Motor neuron (in vitro differentiated cells): ENCODE measurements at regions not wholly inside any gene's neighbourhood (a gene's known extent, or its start where the extent isn't known, plus 50 kb on each side); places are given as distances from the start of the nearest gene placed in this dataset.
"Not testable (repeated sequence)": the region's sequence is repeated elsewhere in the genome, so short reads cannot be mapped to it uniquely, and the experiment has no call there.

Source experiments
- ATAC-seq, 8 experiments: fragments of 200-7000 bp; cut with Tn5 transposase; replicated peaks in 6 of 8; 2 replicates each; pipeline ENCODE4 v1.8.0; 2021; ENCODE audit warnings: mild to moderate bottlenecking in 8 of 8, moderate library complexity in 8 of 8
- H3K27ac ChIP-seq, 2 donors: fragments of 250-450 bp; sonication (Bioruptor Pico); 2 replicates each; pipeline ENCODE4 v1.9.0; 2021; ENCODE audit warnings: antibody characterized with exemption in 2 of 2, mild to moderate bottlenecking in 2 of 2, moderate library complexity in 1 of 2
- H3K4me1 ChIP-seq, 2 donors: fragments of 250-450 bp; sonication (Bioruptor Pico); replicated peaks in 1 of 2; 2 replicates each; pipeline ENCODE4 v1.6.1; 2021; ENCODE audit warnings: antibody characterized with exemption in 2 of 2, mild to moderate bottlenecking in 2 of 2, moderate library complexity in 1 of 2
- H3K4me3 ChIP-seq, 5 donors: fragments of 250-450 bp; sonication (Bioruptor Pico); 2 replicates each; pipeline ENCODE4 v1.9.0; 2021; ENCODE audit warnings: antibody characterized with exemption in 5 of 5, mild to moderate bottlenecking in 5 of 5, moderate library complexity in 4 of 5
- WGBS, 10 experiments: fragments of 450-650 bp; shearing (Covaris generic); methylation state at CpG; one replicate each; pipeline ENCODE4 v1.0.0; 2022; 5-methylcytosine and 5-hydroxymethylcytosine counted together
- in situ Hi-C, 9 experiments: fragments of 400-800 bp; cut with MboI; loops; one replicate each; pipeline ENCODE4 v1.15.0; 2021; ENCODE audit warnings: low sequenced_read_pairs in 9 of 9, low pct_unique_long_range_greater_than_20kb in 2 of 9; ENCODE audit not compliant: unreplicated experiment in 9 of 9

DNA sequence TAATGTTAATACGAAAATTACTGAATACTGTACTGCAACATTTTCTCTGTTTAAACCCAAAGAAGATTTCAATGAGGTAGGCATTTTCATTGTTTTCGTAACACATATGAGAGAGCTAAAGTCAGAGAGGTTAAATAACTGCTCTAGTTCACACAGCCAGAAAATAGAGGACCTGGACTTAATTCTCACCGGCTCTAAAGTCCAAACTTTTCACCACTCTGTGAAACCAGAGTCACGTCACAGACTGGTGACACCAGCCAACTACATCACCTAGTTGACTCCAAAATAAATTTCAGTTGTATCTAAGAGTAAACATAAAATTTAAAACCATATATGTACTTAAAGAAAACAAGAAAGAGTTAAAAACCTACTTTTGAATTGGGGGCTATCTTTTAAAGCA is 146.7 kb downstream of the FCRL5 start:
- 0 to 100% (median 93%) methylated on average over 1 to 4 of the region's 4 CpGs; no CpG with 5 or more reads in 2 of the 10 experiments for WGBS, 10 experiments
- in situ Hi-C loops: no loop called here
- no peak overlapping the region for H3K27ac ChIP-seq
- no peak overlapping the region for H3K4me3 ChIP-seq
- H3K4me1 ChIP-seq: no peaks in the 10 kb centered on the region
- ATAC-seq: no peak

DNA sequence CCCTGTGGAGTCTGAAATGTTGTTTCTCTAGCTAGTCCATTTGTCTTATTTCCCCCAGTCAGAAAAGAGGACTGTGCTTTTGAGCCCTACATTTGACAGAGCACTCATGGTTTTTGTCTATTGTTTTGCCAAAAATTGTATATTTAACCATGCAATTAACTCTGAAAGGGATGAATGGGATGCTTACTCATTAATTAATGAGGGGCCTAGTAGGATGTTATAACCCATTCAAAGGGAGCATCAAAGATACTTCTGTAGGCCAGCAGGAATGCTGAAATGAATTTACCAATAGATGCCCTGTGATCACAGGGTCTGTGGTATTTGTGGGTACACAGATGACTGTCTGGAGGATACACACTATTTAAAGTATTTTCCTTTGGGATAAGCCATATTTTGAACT is 147.7 kb downstream of the FCRL5 start:
- in situ Hi-C loops: no loop called here
- no peaks in the 10 kb centered on the region for H3K4me1 ChIP-seq
- H3K4me3 ChIP-seq: no peak overlapping the region
- H3K27ac ChIP-seq: no peak overlapping the region
- ATAC-seq: no peak

DNA sequence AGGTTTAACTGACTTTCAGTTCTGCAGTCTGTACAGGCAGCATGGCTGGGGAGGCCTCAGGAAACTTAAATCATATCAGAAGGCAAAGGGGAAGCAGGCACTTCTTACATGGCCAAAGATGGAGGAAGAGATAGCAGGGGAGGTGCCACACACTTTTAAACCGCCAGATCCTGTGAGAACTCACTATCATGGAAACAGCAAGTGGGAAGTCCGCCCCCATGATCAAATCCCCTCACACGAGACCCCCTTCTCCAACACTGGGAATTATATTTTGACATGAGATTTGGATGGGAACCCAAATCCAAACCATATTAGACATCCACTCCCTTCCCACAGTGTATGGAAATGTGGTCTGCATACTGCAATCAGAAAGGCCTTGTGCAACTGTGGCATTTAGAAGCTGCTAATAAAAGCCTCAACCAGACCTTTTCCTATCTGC is 148.2 kb downstream of the FCRL5 start:
- H3K4me1 ChIP-seq: no peaks in the 10 kb centered on the region
- H3K4me3 ChIP-seq: no peak overlapping the region
- ATAC-seq: no peak
- H3K27ac ChIP-seq: no peak overlapping the region
- in situ Hi-C loops: no loop called here
- 0 to 100% (median 57%) methylated on average over 1 to 3 of the region's 3 CpGs; no CpG with 5 or more reads in 2 of the 10 experiments for WGBS, 10 experiments

DNA sequence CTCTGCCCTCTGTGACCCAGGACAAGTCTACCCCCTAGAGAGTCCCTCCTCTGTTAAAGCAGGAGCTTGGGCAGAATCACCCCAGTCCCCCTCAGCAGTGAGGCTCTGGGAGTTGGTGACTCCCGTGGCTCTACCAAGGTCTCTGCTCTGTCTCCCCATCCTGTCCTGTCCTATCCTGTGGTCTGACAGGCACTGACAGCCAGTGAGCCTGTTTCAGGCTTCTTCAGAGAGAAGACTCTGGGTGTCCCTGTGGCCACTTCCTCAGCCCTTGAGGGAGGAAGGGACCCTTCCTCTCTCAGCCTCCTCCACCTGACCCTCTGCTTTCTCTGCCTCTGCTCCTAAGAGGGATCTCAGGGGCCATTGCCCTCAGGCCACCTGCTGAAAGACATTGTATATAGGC is 148.7 kb downstream of the FCRL5 start:
- no CpG with 5 or more reads among the region's 1 CpG for WGBS, 10 experiments
- H3K27ac ChIP-seq: no peak overlapping the region
- no peaks in the 10 kb centered on the region for H3K4me1 ChIP-seq
- in situ Hi-C loops: no loop called here
- no peak overlapping the region for H3K4me3 ChIP-seq
- ATAC-seq: no peak

DNA sequence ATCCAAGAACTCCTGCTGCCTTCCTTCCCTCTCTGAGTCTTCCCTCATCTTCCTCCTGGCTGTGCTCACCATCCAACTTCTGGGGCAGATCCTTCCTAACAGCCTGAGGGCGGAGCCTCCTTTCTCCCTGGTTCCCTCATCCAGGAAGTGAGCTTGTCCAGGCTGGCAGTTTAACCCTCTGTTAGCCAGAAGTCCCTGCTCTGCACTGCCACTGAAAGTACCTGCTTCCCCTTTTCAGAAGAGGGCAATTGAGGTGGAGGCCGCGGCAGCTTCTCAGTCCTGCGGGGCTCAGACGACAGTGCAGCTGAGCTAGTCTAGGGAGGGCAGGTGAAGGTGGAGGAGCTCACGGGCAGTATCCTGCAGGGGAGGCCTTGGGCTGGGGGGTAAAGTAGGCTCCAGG is 149.1 kb downstream of the FCRL5 start:
- WGBS, 10 experiments: 14 to 93% (median 75%) methylated on average over 1 to 5 of the region's 6 CpGs; no CpG with 5 or more reads in 4 of the 10 experiments
- no peak overlapping the region for H3K27ac ChIP-seq
- ATAC-seq: peak in 3 of 8 experiments; percentile 39 to 68 (median 45)
- H3K4me1 ChIP-seq: no peaks in the 10 kb centered on the region
- H3K4me3 ChIP-seq: no peak overlapping the region
- in situ Hi-C loops: no loop called here

DNA sequence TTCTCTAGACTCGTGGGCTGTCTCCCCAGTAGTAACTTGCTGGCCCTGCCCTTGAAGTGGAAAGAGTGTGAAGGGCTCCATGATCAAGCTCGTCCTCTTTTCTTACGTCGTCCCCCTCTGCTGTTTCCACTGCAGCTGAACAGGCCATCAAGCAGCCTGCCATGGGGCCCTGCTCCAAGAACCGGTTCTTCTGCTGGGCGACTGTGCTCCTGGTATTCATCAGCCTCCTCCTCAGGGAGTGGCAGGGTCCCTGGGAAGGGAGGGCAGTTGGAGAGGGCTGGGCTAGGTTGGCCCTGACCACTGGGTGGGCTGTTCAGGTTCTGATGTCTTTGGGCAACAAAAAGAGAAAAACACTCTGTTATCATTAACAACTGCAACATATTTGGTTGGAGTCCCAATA is 151.5 kb downstream of the FCRL5 start:
- WGBS, 10 experiments: 83 to 100% (median 95%) methylated on average over 1 to 6 of the region's 6 CpGs; no CpG with 5 or more reads in 6 of the 10 experiments
- in situ Hi-C loops: no loop called here
- Histone ChIP-seq H3K4me1 (no peaks in the 10 kb centered on the region), H3K27ac (no peak overlapping the region), H3K4me3 (no peak overlapping the region)
- ATAC-seq: no peak

DNA sequence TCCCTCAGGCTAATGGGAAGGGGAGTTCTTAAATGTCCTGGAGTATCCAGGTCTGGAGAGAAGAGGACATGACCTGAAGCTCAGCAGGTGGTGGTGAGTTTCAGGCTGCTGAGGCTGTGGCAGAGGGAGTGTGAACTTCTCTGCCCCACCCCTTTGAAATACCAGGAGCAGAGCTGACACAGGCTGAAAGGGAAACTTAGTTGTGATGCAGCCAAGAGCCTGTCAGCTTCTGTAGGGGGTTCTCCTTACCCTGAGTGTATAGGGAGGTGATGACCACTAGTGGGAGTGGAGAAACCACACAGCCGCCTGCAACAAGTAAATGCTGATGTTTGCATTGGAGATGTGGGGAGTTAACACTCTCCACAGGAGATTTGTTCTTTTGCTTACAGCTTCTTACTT is 152.3 kb downstream of the FCRL5 start:
- WGBS, 10 experiments: 75% methylated on average over 1 of the region's 1 CpG; no CpG with 5 or more reads in 9 of the 10 experiments
- in situ Hi-C loops: no loop called here
- Histone ChIP-seq H3K4me1 (no peaks in the 10 kb centered on the region), H3K27ac (no peak overlapping the region), H3K4me3 (no peak overlapping the region)
- peak in 2 of 8 experiments; percentile 78 to 83 for ATAC-seq

DNA sequence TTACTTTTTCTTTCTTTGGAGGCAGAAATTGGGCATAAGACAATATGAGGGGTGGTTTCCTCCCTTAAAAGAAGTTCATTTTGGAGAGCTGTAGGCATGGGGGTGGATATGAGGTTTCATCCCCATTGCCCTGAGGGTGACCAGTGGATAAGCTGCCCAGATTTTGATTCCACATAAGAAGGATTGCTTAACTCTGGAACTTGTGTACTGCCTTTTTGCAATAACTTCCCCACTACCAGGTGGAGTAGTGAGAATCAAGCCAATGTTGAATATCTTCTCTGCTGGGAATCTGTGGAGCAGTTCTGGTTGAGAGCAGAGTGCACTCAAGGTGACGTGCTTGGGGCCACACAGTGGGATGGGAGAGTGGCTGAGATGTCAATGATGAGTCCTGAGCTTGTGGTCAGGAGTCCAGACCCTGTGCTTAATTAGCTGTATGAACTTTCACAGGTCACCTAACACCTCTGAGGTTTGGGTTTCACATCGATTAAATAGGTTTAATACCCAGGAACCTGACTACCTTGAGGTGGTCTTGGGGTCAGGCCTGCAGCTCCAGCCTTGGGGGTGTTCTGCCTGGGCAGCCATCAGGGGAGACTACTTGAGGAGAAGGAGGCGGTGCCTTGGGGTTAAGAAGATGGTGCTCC is 152.9 kb downstream of the FCRL5 start:
- no peak overlapping the region for H3K27ac ChIP-seq
- no peaks in the 10 kb centered on the region for H3K4me1 ChIP-seq
- no peak overlapping the region for H3K4me3 ChIP-seq
- in situ Hi-C loops: no loop called here
- peak in 1 of 8 experiments; percentile 9 for ATAC-seq
- WGBS, 10 experiments: 0 to 92% (median 61%) methylated on average over 1 to 3 of the region's 3 CpGs; no CpG with 5 or more reads in 3 of the 10 experiments

DNA sequence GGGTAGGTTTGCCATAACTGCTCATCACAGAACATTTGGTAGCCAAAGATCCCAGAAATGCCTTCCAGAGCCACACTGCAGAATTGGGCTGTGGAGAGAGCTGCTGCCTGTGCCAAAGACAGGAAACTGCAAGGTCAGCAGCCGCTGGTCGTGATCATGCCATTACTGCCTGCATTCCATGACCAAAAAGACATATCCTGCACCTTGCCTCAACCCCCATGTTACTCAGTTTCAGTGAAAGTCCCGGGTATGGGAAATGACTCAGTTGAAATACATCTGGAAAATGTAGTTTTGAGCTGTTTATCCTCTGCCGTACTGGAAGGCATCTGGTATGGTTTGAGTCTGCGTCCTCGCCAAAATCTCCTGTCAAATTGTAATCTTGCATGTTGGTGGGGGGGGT is 161.7 kb downstream of the FCRL5 start:
- Histone ChIP-seq H3K27ac (no peak overlapping the region), H3K4me1 (no peaks in the 10 kb centered on the region), H3K4me3 (no peak overlapping the region)
- WGBS, 10 experiments: 0 to 93% (median 50%) methylated on average over 1 to 6 of the region's 6 CpGs; no CpG with 5 or more reads in 3 of the 10 experiments
- in situ Hi-C loops: no loop called here
- ATAC-seq: peak in 2 of 8 experiments; percentile 34 to 35

DNA sequence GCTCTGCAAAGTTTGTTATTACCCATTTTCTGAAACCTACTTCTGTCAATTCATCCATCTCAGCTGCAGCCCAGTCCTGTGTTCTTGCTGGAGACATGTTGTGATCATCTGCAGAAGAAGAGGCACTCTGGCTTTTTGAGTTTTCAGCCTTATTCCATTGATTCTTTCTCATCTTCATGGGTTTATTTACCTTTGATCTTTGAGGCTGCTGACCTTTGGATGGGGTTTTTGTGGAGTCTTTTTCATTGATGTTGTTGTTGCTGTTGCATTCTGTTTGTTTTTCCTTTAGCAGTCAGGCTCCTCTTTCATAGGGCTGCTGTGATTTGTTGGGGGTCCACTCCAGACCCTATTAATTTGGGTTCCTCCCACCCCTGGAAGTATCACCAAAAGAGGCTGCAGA is 164.3 kb downstream of the FCRL5 start:
- Histone ChIP-seq H3K4me3 (no peak overlapping the region), H3K4me1 (no peaks in the 10 kb centered on the region), H3K27ac (no peak overlapping the region)
- in situ Hi-C loops: no loop called here
- ATAC-seq: no peak

DNA sequence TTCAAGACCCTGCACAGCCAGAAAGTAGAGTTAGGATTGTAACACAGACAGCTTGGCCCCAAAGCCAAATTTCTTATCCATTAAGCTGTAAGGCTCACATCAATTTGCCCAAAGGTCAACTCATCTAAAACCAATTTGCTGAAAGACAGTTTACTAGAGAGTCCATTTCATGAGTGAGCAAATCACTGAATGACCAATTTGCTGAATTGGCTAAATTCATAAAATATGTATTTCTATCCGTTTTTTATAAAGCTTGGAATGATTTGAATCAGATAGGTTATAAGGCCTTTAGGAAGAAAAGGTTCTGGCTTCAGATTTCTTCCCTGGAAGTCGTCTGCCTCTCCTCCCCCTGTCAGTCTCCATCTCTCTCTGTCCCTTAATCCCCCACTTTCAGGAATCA is 168.1 kb downstream of the FCRL5 start:
- H3K4me3 ChIP-seq: no peak overlapping the region
- ATAC-seq: no peak
- H3K4me1 ChIP-seq: no peaks in the 10 kb centered on the region
- in situ Hi-C loops: no loop called here
- no peak overlapping the region for H3K27ac ChIP-seq
- 0 to 61% (median 17%) methylated on average over 1 to 2 of the region's 2 CpGs; no CpG with 5 or more reads in 1 of the 10 experiments for WGBS, 10 experiments

DNA sequence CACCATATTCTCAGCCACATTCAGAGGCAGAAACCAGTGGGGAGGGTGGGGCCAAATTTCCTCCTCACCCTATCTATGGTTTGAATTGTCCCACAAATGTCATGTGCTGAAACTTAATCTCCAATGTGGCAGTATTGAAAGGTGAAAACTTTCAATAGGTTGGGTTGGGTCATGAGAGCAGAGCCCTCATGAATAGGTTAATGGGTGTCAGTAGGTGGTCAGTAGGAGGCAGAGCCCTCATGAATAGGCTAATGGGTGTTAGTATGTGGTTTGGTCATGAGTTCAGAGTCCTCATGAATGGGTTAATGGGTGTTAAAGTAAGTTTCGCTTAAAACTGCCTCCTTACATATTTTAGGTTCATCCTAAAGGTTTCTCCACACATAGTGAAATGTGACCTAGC is 170.0 kb downstream of the FCRL5 start:
- ATAC-seq: no peak
- Histone ChIP-seq H3K4me1 (no peaks in the 10 kb centered on the region), H3K27ac (no peak overlapping the region), H3K4me3 (no peak overlapping the region)
- in situ Hi-C loops: no loop called here
- WGBS, 10 experiments: 57 to 100% (median 86%) methylated on average over 1 of the region's 1 CpG; no CpG with 5 or more reads in 3 of the 10 experiments

DNA sequence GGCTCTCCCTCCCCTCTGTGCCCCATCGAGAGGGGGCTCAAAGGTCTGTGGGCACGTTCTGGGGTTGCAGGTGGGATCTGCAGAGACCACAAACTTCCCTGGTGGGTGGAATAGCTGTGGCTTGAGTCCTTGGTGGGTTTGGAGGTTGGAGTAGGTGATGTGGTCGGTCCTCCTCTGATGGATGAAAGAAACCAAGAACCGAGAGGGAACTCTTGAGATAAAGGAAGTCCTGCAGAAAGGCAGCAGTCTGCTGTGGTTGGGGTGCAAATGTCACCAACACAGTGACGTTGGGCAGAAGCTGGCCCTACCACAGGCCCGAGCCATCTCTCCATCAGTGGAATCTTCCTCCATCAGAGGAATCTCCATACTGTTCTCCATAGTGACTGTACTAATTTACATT is 171.8 kb downstream of the FCRL5 start:
- peak in 2 of 8 experiments; percentile 18 to 38 for ATAC-seq
- in situ Hi-C loops: no loop called here
- Histone ChIP-seq H3K27ac (no peak overlapping the region), H3K4me1 (no peaks in the 10 kb centered on the region), H3K4me3 (no peak overlapping the region)
- WGBS, 10 experiments: 50 to 97% (median 79%) methylated on average over 2 to 5 of the region's 6 CpGs; no CpG with 5 or more reads in 4 of the 10 experiments

DNA sequence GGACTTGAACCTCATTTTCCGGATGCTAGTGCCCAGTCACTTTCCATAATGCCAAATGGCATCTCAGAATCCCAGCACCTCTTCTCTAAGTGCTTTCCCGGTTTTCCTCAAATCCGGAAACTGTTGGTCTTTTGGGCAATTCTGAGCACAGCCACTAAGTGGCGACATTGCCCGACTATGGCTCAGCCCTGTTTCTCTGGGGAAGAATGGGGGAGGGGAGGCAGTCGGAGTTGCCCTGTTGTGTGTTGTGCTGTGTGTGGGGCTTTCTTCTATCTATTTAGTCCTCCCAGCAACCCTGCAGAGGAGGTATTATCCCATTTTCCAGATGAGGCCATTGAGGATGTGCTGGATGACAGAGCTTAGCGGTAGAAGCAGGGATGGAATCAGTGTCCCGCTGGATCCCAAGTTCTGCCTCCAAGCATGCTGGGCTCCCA is 175.0 kb downstream of the FCRL5 start:
- peak in 3 of 8 experiments; percentile 66 to 75 (median 70) for ATAC-seq
- in situ Hi-C loops: loop anchor here in 2 of 9 experiments (5.0 to 10.0 kb wide), 2 partner anchors 108 to 110 kb away; no protein-coding TSS in a partner anchor
- not testable (repeated sequence) for H3K4me3 ChIP-seq, H3K4me1 ChIP-seq, H3K27ac ChIP-seq
- 0 to 100% (median 36%) methylated on average over 1 to 8 of the region's 8 CpGs; no CpG with 5 or more reads in 2 of the 10 experiments for WGBS, 10 experiments
